ENCODE measurements at regions not wholly inside any gene's neighbourhood (a gene's known extent, or its start where the extent isn't known, plus 50 kb on each side); places are given as distances from the start of the nearest gene placed in this dataset.
"Not testable (repeated sequence)": the region's sequence is repeated elsewhere in the genome, so short reads cannot be mapped to it uniquely, and the experiment has no call there.

- no peak for DNase-seq
Observed at GRCh38 chr1:148309940-148310500, 157.9 kb upstream of the NBPF11 start.

- no peak for DNase-seq
Observed at GRCh38 chr1:148308832-148309458, 156.9 kb upstream of the NBPF11 start.

- DNase-seq: no peak
Observed at GRCh38 chr1:148307583-148308185, 155.6 kb upstream of the NBPF11 start.

GRCh38 chr1:148304935-148305334 lies 152.9 kb upstream of the NBPF11 start:
- DNase-seq: not testable (repeated sequence)

- not testable (repeated sequence) for DNase-seq
Observed at GRCh38 chr1:148302586-148303364, 150.7 kb upstream of the NBPF11 start.

GRCh38 chr1:148297852-148298251 lies 145.8 kb upstream of the NBPF11 start:
- DNase-seq: not testable (repeated sequence)

GRCh38 chr1:148296511-148296910 lies 144.4 kb upstream of the NBPF11 start:
- DNase-seq: no peak

- no peak for DNase-seq
Observed at GRCh38 chr1:148294116-148294807, 142.2 kb upstream of the NBPF11 start.

GRCh38 chr1:148293651-148294050 lies 141.6 kb upstream of the NBPF11 start:
- no peak for DNase-seq

- DNase-seq: no peak
Observed at GRCh38 chr1:148292915-148293314, 140.8 kb upstream of the NBPF11 start.

GRCh38 chr1:148290881-148291280 lies 138.8 kb upstream of the NBPF11 start:
- no peak for DNase-seq

- DNase-seq: no peak
Observed at GRCh38 chr1:148289647-148290046, 137.6 kb upstream of the NBPF11 start.

GRCh38 chr1:148285946-148286345 lies 133.9 kb upstream of the NBPF11 start:
- DNase-seq: not testable (repeated sequence)

GRCh38 chr1:148280831-148281572 lies 128.9 kb upstream of the NBPF11 start:
- DNase-seq: not testable (repeated sequence)

- DNase-seq: not testable (repeated sequence)
Observed at GRCh38 chr1:148279002-148279542, 127.0 kb upstream of the NBPF11 start.

GRCh38 chr1:148277865-148278279 lies 125.8 kb upstream of the NBPF11 start:
- not testable (repeated sequence) for DNase-seq

GRCh38 chr1:148267066-148267465 lies 115.0 kb upstream of the NBPF11 start:
- DNase-seq: not testable (repeated sequence)

GRCh38 chr1:148264374-148265276 lies 112.5 kb upstream of the NBPF11 start:
- DNase-seq: peak; percentile 36

- DNase-seq: no peak
Observed at GRCh38 chr1:148263906-148264255, 111.8 kb upstream of the NBPF11 start.

- DNase-seq: peak; percentile 60
Observed at GRCh38 chr1:148263128-148263905, 111.2 kb upstream of the NBPF11 start.

Data from right hindlimb (tissue), 1 donor.